ENCODE measurements at regions not wholly inside any gene's neighbourhood (a gene's known extent, or its start where the extent isn't known, plus 50 kb on each side); places are given as distances from the start of the nearest gene placed in this dataset.

DNA sequence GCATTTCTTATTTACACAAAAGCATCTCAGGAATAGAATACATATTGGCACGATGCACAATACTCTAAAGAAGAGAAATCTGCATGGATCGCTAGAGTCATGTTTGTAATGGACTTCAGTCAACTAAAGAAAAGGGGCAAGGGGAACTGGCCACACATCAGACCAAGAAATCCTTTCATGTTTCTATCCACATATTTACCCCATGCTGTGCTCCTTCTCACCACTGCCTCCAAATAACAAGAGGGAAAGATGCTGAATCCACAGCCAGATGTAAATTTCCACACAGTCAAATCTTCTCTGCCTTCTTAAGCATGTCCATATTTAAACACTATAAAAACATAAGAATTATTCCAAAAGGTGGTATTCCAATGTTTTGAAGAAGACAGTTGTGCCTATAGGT lies 67.6 kb downstream of the COX18 start:
- no peak for DNase-seq (ENCODE audit: low read depth)

DNA sequence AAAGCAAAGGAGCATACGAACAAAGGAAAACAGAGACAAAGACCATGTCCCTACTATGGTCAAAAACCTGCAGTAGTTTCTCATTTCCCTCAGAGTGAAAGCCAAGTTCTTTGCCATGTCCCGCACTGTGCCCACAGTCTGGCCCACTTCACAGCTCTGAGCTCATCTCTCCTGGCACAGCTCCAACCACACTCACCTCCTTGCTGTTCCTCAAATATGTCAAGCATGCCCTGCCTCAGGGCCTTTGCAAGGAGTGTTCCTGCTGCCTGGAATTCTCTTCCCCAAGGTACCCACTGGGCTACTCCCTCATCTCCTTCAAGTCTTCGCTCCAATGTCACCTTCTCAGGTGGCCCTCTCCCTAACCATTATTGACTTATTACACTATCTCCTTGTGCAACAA lies 72.1 kb downstream of the COX18 start:
- no peak for DNase-seq (ENCODE audit: low read depth)

DNA sequence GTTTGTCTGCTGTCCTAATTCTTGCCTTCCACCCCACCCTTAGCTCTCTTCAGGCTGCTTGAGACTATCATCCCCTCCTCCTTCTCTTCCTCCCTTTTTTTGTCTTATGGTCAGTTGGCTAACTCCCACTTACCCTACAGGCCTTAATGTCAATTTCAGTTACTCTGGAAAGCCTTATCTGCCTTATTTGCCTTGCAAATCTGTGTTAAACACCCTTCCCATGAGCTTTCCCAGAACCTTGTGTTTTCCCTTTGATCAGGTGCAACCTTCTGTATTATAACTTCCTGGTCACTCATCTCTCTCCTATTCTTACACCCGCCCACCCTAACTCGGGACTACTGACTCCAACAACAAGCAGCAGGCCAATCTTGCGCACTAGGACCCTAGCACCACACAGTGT lies 74.8 kb downstream of the COX18 start:
- no peak for DNase-seq (ENCODE audit: low read depth)

DNA sequence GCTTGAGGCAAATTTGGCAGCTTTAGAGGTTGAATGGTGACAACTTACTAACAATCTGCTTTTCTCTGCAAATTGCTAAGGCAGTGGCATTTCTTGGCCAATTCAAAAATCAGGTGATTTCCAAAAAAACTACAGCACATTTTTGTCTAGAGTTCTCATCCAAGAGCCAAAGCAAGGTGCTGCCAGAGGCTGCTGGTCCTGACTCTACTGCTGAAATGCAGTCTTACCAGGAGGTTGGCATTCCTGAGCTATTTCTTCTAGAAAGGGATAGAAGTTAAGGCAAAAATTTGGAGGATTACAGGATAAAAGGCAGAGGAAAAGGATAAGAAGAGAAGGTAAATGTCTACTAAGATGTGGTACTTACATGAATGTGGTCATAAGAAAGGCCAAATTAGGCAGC lies 75.6 kb downstream of the COX18 start:
- no peak for DNase-seq (ENCODE audit: low read depth)

DNA sequence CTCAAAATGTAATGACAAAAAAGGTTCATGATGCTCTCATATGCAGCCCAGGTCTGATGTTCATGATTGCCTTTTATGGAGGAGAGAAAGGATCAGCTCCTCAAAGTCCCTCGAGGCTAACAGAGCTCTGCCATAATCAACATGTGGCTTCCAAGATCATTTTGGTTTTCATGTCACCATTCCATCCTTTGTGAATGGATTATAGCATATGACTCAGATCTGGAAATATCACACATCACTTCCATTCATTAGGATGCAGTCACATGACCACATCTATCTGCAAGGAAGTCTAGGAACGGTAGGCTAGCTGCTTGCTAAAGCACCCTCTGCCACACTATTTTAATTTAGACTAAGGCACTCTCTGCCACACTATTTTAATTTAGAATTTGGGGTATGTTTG lies 77.6 kb downstream of the COX18 start:
- no peak for DNase-seq (ENCODE audit: low read depth)

DNA sequence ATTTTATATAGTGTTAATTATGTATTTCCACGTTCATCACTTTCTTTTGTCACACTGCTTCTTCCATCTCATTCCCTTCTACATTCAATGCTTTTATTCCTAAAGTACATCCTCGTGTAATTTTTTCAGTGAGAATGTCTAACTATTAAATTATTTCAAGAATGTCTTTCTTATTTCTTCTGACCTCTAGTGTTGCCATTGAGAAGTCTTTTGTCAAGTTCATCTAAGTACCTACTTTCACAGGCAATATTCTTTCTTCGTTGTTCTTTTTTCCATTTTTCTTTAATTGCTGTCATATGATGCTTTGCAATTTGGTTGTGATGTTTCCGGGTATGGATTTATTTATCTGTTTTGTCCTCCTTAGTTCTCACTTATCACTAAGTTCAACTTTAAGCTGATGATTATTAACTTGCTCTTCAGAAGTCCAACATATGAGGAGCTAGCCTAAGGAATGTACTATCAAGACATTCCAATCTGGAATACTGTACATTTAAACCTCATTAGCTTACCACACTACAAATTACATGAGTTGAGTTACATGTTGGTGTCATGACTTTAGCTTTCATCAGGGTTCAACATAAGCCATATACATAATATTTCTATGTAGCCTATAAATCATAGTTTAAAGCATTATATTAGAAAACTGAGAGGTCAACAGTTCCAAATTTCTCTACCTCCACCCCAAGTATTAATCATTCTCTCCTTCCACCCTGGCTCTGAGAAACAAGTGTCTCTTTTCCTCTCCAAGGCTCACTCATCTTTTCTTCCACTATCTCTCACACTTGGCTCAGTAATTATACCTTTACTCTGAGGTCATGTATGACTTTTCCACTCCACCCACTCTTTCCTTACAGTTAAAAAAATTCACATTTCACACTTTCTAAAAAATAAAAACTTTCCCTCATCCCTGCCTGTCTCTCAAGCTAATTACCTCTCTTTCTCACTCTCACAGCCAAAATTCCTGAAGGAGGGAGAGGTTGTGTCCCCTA lies 81.5 kb downstream of the COX18 start:
- no peak for DNase-seq (ENCODE audit: low read depth)

DNA sequence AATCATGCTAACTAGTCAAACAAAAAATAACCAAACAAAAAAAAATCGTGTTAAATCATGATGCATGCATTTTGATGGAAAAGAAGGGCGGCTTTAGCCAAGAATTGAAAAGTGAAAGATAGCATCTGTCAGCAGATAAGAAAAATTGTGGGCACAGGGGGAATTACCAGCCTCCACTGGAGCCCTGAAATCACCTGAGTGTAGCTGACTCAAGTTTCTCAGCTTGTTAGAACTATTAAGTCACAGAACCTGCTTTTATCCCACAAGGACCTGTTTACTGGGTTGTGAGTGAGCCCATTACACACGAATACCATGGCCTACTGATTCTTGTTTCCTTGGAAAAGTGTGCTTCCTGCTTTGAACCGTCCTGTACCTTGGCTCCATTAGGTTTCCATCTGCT lies 85.2 kb downstream of the COX18 start:
- no peak for DNase-seq (ENCODE audit: low read depth)

DNA sequence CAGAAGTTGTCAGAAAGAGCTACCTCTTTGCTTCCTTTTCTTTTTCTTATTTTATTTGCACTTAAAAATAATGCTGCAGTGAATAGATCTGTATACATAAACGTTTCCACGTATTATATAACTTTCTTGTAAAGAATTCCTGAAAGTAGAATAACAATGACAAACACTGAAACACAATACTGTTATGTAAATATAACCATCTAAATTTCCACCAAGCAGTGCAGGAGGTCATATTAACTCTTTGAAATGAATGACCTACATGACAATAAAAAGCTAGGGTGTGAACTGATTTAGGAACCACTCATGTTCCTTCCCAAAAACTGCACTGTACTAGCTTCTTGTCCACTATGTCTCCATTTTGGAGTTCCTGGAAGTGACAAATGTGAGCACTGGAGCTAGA lies 85.8 kb downstream of the COX18 start:
- DNase-seq (ENCODE audit: low read depth): no peak

DNA sequence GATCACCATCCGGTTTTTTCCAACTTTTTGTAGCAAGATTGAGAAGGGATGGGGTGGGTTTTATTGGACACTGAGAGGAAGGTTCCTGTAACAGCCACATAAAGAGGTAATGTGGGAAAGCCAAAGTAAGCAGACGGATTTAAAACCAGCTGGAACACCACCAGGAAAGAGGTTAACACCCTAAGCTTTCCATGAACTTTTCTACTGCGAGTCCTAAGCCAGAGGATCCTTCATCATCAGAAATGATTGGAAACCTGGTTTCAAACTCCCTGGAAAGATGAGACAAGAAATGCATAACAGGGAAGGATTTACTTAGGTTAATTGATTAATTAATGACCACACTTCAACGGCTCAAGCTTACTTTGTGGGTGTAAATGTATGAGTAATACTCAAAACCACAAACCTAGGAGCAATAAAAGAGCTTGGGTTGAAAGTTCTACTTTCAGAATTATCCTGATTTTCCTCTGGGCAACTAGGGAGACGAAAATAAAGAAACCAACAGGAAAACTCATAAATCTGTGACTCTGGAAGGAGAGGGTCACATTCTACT lies 91.5 kb downstream of the COX18 start:
- no peak for DNase-seq (ENCODE audit: low read depth)

DNA sequence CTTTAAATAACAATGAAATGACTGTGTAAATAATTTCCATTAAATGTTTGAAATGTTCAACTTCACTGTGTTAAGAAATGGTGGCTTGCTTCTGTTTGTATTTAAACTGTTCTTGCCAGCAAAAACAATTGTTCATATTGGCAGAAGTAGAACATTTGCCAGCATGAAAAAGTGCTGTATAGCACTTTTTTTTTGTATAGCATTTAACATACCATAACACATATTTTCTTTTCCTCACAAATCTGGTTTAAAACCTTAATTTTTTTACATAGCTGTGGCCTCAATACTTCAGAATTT lies 94.1 kb downstream of the COX18 start:
- DNase-seq (ENCODE audit: low read depth): no peak

DNA sequence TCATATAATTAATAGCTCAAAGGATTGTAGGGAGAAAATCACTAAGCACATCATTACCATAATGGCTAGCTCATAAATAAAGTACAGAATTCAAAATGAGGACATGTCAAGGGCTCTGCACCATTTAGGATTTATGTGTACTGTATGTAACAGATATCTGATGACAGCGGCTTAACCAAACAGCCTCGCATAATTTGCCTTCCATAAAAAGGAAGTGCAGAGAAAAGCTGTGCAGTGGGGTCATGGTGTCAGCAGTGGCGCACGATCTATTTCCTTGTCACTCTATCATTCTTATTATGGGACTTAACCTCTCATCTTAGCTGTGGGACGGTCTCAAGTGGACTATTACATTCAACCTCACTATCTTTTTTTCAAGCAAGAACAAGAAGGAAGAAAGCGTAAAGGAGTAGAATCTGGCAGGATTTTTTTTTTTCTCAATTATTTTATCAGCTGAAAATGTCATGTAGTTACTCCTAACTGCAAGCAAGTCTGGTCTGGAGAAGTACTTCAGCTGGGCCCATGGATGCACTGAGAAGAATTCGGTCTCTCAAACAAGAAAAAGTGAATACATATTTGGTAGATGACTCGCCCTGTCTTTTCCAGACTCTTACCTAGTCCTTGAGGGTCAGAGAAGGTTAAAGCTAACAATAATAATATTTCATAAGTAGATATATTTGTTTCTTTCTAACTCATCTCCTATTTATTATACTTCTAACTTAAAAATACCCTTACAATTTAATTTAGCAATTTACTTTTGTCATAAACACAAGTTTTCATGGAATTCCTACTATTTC lies 94.6 kb downstream of the COX18 start:
- DNase-seq (ENCODE audit: low read depth): no peak

DNA sequence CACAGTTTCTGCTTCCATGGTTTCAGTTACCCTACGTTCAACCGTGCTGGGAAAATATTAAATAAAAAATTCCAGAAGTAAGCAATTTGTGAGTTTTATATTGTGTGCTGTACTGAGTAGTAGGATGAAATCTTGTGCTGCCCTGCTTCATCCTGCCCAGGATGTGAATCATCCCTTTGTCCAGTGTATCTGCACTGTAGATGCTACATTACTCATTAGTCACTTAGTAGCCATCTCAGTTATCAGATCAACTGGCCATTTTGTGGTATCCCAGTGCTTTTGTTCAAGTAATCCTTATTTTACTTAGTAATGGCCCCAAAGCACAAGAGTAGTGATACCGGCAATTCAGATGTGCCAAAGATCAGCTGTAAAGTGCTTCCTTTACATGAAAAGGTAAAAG lies 97.9 kb downstream of the COX18 start:
- DNase-seq (ENCODE audit: low read depth): no peak

DNA sequence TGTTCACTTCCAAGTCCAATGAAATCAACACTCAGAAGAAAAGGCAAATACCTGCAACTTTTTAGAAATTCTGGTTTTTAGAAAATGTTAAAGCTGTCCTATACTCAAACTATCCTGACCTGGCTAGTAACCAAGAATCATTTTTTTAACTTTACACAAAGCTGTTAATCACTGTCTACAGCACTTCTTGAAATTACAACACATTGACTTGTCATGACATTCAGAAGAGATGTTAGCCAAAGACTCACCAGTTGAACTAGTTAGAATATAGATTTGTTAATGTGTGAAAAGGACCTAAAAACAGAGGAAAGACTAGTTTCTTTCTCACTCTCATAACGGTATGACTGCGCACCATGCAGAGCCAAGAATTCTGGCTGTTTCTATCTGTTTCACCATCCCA lies 98.8 kb downstream of the COX18 start:
- DNase-seq (ENCODE audit: low read depth): no peak

DNA sequence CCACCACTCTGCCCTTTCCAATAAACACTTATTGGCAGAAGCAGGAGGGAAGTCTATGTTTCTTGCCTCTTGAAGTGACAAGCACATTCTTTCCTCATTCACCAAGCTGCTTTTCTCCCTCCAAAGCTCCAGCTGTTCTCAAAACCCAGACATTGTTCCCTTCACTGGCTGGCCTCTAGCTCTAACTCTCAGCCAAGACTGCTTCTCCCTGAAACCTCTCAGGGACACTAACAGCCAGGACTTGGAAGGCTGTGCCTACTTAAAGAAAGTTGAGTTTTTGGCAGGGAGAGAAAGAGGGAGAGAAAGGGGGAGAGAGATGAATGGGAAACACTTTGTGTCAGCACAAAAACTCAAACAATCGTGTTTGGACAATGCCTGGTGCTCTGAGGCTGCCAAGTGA lies 99.5 kb downstream of the COX18 start:
- DNase-seq (ENCODE audit: low read depth): no peak

DNA sequence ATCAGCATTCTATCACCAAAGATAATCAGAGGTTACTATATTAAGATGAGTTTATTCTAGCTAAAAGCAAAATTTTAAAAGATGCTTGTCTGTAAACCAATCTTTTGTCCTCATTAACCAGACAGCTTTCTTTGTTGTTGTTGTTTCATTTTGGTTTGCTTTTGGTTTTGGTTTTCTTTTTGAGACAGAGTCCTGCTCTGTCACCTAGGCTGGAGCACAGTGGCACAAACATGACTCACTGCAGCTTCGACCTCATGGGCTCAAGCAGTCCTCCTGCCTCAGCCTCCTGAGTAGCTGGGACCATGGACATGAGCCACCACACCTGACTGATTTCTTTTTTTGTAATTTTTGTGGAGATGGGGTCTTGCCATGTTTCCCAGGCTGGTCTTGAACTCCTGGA lies 102.9 kb downstream of the COX18 start:
- DNase-seq (ENCODE audit: low read depth): no peak

DNA sequence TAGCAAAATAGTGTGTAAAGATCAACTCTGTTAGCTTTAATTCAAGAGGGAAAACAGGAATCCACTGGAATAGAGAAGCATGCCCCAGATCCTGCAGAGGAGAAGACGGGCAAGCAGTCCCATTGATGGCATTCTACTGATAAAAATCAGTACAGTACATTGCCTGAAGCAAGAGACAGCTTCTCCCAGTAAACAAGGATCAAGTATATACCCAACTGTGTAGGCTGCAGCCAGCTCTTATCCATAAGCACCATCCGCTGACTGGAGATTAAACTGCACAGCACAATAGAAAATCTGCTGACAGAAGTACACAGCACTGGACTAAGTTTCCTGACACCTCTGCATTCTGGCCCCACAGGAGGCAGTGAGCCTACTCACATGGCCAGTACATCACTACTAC lies 110.1 kb downstream of the COX18 start:
- DNase-seq (ENCODE audit: low read depth): no peak

DNA sequence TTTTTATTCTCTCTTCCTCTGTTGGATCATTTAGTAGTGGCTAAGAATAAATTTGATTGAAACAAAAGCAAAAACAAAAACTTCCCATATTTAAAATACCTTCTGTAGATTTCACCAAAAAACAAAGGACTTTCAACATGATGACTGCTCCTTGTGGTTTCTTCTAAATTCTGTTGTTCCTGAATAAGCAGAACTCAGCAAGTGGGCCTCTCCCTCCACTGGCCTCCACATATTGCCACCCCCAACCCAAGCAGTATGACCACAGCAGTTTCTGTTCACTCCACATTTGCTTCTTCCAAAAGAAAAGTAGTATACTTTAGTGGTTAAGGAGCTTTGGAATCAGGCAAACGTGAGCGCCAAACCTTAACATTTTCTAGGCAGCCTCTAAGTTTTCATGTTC lies 114.7 kb downstream of the COX18 start:
- no peak for DNase-seq (ENCODE audit: low read depth)

DNA sequence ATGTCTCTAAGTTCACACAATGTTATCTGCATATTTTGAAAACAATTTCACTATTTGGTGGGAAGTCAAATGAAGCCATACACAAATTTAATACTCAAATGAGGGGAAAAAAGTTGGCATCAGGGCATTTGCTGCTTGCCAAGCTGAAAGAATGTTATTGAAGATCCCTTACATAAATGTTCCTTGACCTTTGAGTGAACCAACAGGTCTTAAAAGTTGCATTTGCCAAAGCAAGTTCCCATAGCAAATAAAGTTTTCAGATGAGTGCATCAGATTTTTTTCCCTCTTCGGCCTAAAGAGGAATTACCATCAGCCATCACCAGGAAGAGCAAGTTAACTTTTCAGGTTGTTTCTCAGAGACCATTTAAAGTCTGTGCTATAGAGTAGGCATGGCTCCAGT lies 115.9 kb downstream of the COX18 start:
- no peak for DNase-seq (ENCODE audit: low read depth)

DNA sequence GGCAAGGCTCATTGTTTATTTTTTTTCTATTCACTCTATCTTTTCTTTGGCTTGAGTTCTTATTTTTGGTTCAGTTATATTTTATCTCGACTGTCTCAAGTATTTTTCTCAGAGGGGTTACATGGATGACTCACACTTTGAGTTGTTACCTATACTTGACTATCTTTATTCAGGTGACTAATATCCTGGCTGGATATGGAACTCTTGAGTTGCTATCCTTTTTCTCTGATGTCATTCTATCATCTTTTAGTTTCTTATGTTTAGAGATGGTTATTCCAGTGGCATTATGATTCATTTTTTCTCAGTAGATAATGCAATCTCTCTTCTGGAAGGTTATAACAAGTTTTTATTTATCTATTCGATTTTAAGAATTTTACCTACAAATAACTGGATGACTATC lies 117.9 kb downstream of the COX18 start:
- DNase-seq (ENCODE audit: low read depth): no peak

DNA sequence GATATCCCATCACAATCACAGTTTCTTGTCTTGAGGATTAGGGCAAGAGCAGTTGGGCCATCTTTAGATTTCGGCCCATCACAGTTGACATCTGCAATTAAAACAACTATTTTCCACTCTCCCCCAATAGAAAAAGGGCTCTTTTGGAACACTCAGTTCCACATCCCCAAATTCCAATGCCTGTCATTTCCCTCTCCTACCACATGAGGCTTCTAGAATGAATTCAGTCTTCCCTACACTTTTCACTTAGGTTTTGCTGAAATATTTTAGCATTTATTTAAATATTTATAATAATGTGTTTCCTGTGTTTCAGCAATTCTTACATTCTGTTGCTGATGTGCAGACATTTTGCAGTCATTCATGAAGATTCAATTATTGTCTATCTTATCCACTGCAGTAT lies 118.4 kb downstream of the COX18 start:
- DNase-seq (ENCODE audit: low read depth): no peak

DNA sequence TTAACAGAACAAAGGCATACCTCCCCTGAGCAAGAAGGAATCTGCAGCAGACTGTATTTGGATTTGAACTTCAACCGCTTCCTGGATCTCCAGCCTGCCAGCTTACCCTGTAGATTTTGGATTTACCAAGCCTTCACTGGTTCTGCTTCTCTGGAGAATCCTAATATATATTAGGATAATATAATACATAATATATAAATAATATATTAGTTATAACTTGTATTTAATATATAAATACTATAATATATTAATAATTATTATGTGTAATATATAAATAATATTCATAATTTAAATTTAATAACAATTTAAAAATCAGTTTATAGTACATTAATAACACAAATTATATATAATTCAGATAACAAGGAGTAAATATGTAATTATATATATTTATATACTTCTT lies 121.4 kb downstream of the COX18 start:
- DNase-seq (ENCODE audit: low read depth): no peak

DNA sequence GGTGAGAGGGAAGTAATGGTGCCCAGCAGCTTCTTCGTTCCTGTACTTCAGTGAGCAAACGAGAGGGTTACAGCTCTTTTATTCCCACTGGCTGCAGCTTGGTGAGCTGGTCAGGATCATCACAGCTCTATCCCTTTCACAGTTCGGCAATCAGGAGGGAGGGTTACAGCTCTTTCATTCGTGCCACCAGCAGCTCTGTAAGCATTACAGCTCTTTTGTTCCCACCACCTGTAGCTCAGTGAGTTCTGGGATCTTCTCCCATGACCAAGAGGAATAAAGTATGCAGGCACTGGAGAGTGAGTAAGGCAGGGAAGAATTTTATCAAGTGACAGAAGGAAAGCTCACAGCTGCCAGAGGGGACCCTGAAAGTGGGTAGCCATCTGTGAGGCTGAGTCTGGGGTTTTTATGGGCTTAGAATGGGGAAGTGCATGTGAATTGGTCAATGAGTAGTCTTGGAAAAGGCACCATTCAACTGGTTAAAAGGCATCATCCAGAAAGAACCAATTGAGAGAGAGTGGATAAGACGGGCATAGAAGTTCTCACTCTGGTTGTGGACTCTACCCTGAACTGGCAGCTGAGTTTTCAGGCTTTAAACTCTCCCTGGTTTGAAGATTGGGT lies 123.7 kb downstream of the COX18 start:
- no peak for DNase-seq (ENCODE audit: low read depth)

DNA sequence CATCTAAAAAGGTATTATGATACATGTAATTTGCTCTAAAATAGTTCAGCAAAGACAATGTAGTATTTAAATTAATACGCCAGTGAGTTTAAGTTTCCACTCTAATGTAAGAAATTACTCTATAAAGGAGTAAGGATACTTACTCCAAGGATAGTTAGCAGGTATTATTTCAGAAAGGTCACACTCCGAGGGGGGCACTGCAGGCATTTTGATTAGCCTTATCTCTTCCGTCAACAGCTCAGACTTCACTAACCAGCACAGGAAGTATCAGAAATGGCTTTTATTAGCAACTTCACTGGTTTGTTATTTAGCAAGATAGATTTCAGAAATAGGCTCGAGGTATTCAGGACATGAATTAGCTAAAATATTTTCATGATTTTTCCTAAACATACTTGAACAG lies 127.0 kb downstream of the COX18 start:
- DNase-seq (ENCODE audit: low read depth): no peak

Data from T follicular helper cell (primary cell).